ENCODE measurements at regions not wholly inside any gene's neighbourhood (a gene's known extent, or its start where the extent isn't known, plus 50 kb on each side); places are given as distances from the start of the nearest gene placed in this dataset.

DNA sequence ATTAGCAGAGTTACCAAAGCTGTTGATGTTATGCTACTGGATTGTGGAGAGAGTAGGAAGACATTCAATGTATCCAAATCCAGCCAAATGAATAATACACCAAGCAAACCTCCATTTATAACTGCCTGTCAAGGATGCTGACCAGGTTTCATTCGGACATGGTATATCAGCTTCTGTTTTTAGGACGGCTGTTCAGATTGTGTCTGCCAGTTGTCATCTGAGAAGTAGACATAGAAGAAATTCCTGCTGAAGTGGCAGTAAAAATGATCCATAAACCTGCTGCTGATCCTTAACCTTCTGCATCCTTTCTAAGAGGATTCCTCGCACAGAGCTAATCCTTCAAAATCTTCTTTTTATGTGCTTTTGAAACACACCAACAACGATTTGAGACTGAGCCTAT lies 663.6 kb upstream of the PLXNA2 start:
- no peak for DNase-seq (ENCODE audit: low spot score)

GRCh38 chr1:208909011-208909984 lies 665.1 kb upstream of the PLXNA2 start:
- no peak for DNase-seq (ENCODE audit: low spot score)

DNA sequence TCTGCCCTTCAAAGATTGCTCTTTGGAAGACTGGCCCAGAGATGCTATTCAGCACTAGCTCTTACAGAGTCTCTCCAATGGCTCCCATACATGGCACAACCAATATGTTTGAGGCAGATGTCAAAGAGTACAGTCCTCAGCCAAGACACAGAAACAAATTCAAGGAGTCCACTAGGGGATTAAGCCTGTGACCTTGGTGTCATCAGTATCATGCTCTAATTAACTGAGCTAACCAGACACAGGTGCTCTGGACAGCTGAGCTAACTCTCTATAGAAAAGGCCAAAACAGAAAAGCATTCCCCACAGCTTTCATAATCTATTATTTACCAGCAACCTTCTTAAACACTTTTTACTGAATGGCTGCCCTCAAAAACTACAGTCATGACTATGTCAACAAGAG lies 666.0 kb upstream of the PLXNA2 start:
- DNase-seq (ENCODE audit: low spot score) = no peak

DNA sequence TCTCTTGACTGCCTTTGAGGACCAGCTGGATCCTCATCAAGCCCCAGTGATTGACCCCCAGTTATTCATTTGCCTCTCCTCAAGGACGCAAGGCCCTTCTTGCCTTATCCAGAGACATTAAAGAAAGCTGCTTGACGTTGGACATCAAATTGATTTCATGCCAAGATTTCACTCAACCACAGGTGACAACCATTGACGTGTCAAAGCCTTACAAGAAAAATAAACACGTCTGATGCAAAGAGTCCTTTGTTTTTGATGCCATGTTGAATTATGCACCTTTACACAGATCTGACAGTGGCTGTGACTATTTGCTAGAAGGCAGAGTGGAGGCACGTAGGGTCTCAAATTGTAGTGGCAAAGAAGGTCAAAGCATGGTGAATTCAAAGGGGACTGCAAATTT lies 666.2 kb upstream of the CAMK1G start:
- no peak for DNase-seq (ENCODE audit: low spot score)

DNA sequence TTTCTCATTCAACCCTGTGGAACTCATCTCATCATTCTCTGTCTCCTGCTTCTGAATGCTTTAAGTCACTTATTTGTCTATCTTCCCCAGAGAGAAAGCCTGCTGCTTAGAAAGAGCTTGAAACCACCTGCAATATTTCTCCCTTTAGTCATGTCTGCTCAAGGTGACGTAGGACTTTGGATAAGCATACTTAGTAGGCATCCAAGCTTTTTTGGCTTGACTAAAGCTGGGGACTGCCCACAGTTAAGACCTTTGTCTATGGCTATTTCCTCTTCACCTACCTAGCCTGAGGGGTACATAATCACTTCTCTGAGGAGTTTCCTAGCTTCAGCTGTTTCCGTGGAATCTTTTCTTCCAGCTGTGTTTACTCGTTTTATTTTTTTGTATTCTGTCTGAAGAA lies 665.8 kb upstream of the CAMK1G start:
- no peak for DNase-seq (ENCODE audit: low spot score)

GRCh38 chr1:208918160-208918559 lies 665.4 kb upstream of the CAMK1G start:
- no peak for DNase-seq (ENCODE audit: low spot score)

DNA sequence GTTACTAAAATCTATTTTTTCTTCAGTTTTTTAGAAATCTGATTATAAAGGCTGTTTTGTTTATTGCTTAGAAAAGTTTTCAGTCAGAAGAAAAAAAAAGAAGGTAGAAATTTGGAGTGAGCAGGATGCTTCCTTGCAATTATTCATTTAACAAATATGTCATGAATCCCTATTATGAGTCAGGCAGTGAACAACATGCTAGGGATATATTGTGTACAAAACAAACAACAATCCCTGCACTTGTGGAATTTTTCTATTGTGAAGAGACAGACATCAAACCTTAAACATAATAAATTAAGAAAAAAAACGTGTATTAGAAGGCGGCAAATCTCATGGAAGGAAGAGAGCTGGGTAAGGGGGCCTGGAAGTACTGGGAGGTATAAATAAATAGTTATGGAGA lies 664.1 kb upstream of the CAMK1G start:
- DNase-seq (ENCODE audit: low spot score) = no peak

- DNase-seq (ENCODE audit: low spot score) = no peak
Observed at GRCh38 chr1:208921259-208921658, 662.3 kb upstream of the CAMK1G start.

- no peak for DNase-seq (ENCODE audit: low spot score)
Observed at GRCh38 chr1:208923456-208923855, 660.1 kb upstream of the CAMK1G start.

DNA sequence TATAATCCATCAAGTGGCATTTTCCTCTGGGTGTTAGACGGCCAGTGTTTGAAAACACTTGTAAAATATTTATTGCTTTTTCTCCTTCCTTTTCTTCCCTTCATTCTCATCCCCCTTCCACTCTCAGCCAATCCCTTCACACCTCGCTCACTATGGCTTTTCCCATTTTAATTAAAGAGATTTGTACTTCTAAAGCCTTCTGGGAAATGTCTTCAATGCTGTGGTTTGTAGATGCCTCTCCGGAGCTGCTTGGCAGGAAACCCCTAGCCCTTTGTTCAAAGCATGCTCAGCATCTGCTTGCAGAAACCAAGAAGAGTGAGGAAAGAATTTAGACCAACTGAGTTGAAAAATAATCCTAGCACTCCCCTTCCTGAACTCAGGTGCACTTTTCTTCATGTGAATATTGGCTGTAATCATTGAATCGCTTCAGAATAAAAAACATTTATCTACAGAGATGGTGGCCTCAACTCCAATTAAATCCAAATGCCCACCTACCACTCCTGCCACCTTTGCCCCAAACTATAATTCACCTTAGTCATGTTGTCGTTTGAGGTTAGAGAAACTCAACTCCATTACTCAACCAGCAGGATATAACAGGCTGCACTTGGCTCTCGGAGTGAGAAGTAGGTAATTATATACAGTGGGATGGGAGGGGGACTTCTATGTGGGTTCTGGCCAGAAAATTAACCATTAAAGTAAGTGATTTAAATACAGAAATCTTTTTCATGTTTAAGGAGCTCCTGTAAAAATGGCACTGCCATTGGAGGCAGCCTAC lies 659.4 kb upstream of the CAMK1G start:
- DNase-seq (ENCODE audit: low spot score) = no peak

DNA sequence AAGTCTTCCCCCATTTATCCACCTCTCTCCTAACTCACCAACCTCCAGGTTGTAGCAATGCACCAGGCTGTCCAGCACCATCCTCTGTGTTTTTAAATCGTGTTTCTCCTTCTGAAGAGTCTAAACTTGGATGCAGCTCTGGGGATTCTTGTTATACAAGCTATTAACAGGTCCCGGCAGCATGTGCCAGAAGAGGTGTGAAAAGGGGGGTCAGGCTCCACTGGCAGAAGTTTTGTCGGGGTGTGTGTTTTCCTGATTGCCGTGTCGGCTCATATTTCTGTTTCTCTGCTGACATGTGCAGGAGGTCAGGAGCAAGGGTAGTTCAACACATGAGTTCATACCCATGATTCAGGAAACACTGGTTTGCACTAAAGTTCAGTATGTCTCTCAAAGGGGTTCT lies 658.6 kb upstream of the CAMK1G start:
- DNase-seq (ENCODE audit: low spot score) = no peak

GRCh38 chr1:208928349-208929010 lies 655.0 kb upstream of the CAMK1G start:
- no peak for DNase-seq (ENCODE audit: low spot score)

DNA sequence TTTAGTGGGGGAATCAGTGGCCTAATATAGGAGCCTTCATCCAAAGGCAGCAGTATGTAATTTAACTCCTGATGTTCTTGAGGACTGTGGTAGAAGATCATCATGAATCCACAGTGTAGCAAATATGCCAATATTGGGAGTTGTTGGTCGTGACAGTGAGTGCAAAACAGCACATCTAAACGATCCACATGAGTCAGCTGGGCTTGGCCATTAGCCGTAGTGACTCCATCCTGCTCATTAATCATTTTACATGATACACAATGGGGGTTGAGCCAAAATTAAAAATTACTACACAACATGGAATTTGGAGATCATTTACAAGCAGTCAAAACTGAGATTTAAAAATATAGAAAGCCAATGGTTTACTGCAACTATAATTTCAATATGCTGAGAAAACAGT lies 653.9 kb upstream of the CAMK1G start:
- no peak for DNase-seq (ENCODE audit: low spot score)

- no peak for DNase-seq (ENCODE audit: low spot score)
Observed at GRCh38 chr1:208931936-208932335, 651.6 kb upstream of the CAMK1G start.

DNA sequence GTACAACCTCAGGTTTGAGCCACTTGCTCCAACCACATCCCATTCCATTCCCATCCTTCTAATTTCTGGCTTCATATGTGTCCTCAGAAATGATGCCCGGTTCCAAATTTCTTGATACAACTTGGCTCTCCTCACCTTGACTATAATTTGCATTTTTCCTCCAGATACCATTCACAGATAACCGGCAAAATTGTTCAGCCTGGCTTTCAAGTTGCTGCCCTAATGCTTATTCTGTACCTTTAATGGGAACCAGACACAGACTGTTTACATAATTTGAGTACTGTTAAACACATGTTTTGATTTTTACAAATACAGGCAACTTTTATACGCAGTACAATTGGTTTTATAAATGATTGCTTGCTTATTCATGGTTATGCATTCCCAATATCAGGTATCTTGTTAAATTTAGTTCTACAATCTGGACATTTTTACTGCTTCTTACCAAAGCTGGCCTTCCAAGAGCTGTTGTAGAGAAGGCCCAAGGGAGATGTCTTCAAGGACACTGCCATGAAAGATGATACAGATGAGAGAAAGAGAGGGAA lies 649.5 kb upstream of the CAMK1G start:
- DNase-seq (ENCODE audit: low spot score) = no peak

DNA sequence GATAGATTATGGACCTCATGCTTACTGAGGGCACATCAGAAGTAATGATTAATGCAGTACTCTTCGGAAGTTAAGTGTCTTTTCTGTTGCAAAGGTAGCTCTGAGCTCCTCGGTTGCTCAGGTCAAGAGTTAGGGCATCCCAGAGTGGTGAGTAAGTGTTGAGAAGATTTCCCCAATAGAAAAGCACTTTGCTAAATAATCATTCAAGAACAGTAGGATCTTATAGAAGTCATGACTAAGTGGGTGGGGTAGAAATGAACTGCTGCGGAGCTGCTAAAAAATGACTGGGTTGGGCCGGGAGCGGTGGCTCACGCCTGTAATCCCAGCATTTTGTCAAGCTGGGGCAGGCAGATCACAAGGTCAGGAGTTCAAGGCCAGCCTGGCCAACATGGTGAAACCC lies 648.6 kb upstream of the CAMK1G start:
- DNase-seq (ENCODE audit: low spot score) = no peak

- DNase-seq (ENCODE audit: low spot score) = no peak
Observed at GRCh38 chr1:208935517-208936187, 647.9 kb upstream of the CAMK1G start.

DNA sequence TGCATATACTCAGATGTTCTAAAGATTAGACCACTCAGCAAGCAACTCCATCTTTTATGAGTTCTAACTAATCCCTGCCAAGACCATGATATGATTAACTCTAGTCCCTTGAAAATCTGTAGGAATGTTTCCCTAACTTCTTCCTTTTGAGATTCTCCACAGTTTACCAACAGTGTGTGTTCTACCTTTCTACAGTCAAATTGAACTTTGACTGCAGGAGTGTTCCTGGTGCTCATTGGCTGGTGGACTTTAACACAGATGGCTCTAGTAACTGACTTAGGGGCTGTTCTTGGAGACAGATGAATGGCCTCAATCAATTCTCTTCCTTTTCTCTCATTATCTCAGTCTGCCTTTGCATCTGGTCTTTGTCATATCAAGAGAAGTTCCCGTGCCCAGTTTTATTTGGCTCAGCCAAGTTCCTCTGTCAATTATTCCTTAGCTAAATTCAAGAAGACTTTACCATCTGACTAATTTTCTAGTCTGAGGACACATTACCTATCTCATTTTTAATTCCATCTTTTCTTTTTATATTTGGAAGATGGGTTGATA lies 643.9 kb upstream of the CAMK1G start:
- no peak for DNase-seq (ENCODE audit: low spot score)

DNA sequence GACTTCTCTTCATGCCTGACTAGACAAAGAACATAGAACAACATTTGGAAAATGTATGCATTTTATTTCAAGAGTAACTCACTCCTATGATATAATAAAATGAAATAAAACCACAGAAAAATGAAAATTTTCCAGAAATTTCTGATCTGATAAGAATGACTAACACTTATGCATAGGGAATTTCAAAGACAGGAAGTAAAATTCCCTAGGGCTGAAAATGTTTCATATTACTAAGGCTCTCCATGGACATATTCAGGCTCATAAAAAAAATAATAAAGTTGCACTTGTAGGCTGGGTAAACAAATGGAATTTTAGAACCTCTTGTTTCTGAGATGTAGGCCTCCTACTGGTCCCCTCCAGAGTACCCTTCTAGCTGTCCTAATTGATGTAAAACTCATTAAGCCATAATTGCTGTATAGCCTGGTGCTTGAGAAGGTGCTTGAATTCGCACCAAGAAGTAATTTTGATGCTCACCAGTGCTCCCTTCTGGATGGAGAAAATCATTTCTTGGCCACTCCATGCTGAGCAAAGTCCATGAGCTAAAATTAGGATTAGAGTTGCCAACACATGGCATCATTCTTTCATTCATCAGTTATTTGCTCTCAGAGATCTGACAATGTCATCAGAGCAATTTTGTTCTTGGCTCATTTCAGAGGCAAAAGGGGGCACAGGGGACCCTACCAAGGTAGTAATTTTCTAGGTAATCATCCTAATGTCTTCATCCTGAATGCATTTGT lies 641.0 kb upstream of the CAMK1G start:
- no peak for DNase-seq (ENCODE audit: low spot score)

GRCh38 chr1:208943291-208943690 lies 640.2 kb upstream of the CAMK1G start:
- no peak for DNase-seq (ENCODE audit: low spot score)

- DNase-seq (ENCODE audit: low spot score) = no peak
Observed at GRCh38 chr1:208944981-208945451, 638.5 kb upstream of the CAMK1G start.
